ENCODE measurements at regions not wholly inside any gene's neighbourhood (a gene's known extent, or its start where the extent isn't known, plus 50 kb on each side); places are given as distances from the start of the nearest gene placed in this dataset.

DNA sequence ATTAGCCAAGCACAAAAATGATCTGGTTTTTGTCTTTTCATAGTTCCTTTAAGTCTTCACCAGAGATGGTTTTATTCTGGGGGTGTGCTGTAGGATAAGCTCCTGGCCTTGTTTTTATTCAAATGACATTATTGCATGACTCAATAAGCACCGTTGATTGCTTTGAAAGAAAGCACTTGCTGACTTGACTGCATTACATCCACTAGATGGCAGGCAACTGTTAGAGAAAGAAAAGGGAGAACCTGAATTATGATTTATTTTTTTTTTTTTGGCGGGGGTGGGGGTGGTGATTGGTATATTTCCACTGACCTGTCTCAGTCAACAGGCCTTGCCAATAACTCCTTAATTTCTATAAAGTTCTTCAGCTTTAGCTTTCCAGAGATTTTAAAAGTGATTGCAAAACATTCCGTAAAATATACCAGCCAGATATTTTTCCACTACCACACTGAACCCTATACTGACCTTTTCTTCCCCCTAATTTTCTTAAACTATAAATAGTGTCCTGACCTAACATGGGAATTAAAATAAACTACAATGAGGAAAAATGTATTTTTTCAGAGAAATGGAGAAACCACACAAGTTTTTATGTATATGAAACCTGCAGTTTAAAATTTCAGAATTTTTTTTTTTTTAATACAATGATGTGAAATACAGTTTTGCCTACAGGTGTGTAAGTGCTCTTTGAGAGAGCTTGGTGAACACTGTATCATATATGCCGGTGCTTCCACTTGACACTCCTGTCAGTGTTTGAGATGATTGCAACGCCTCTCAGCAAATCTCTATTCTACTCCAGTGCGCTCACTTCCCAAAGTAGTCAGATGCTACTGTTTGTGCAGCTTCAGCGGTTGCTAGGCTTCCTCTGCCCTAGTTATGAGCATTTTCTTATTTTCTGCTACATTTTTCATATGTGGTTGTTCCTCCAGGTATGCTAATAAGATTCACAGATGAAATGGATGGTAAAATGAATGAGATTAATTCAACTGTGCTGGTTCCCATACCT lies 274.3 kb downstream of the CD109 start:
- TF ChIP-seq YY1 (IDR thresholded peaks at IDR 0.05; ENCODE audit: insufficient read depth, insufficient read length): no peak
- no peak for TF ChIP-seq SUZ12 (IDR thresholded peaks at IDR 0.05; ENCODE audit: extremely low read depth, insufficient read depth, insufficient read length)

Measured in NT2/D1 (cell line).